Fibroblast of lung (primary cell): ENCODE measurements at regions not wholly inside any gene's neighbourhood (a gene's known extent, or its start where the extent isn't known, plus 50 kb on each side); places are given as distances from the start of the nearest gene placed in this dataset.
A peak's percentile ranks its signal among the peaks of the same experiment; 100 is the strongest.

Experiments used
- DNase-seq, 2 donors: peaks; one replicate each; pipeline versions ENCODE4 v3.0.0 to v3.0.0-alpha.2; 2010; ENCODE audit warnings: low read depth in 2 of 2
- H2AFZ ChIP-seq: 2 replicates; pipeline ENCODE4 v1.5.1; 2012; ENCODE audit warnings: low read length, control low read depth, inconsistent platforms
- H3K27ac ChIP-seq: 2 replicates; pipeline ENCODE4 v1.5.1; 2011; ENCODE audit warnings: low read length, control low read depth; ENCODE audit not compliant: insufficient read depth
- H3K27me3 ChIP-seq: 2 replicates; pipeline ENCODE4 v1.5.1; 2011; ENCODE audit warnings: mild to moderate bottlenecking, low read length; ENCODE audit not compliant: control insufficient read depth, insufficient read depth
- H3K36me3 ChIP-seq: 2 replicates; pipeline ENCODE4 v1.5.1; 2011; ENCODE audit warnings: low read length; ENCODE audit not compliant: control insufficient read depth, insufficient read depth
- H3K4me1 ChIP-seq: 2 replicates; pipeline ENCODE4 v1.5.1; 2011; ENCODE audit warnings: low read length; ENCODE audit not compliant: control insufficient read depth, insufficient read depth; ENCODE audit errors: extremely low read depth
- H3K4me2 ChIP-seq: 2 replicates; pipeline ENCODE4 v1.5.1; 2011; ENCODE audit warnings: low read length, control low read depth; ENCODE audit not compliant: insufficient read depth; ENCODE audit errors: extremely low read depth
- H3K4me3 ChIP-seq, 4 experiments: fragments of 200-600 bp in 1 of 4; sonication (generic) in 1 of 4; replicated peaks in 1 of 4; 2 replicates each; pipeline ENCODE4 v1.5.1; 2011 to 2016; ENCODE audit warnings: low read length in 4 of 4, low read depth in 3 of 4, mild to moderate bottlenecking in 3 of 4, control low read depth in 2 of 4, inconsistent platforms in 1 of 4, mixed read lengths in 1 of 4; ENCODE audit not compliant: insufficient read depth in 1 of 4; ENCODE audit errors: control extremely low read depth in 1 of 4
- H3K79me2 ChIP-seq: 2 replicates; pipeline ENCODE4 v1.5.1; 2012; ENCODE audit warnings: mild to moderate bottlenecking, low read length, inconsistent platforms; ENCODE audit not compliant: control insufficient read depth, insufficient read depth
- H3K9ac ChIP-seq: 2 replicates; pipeline ENCODE4 v1.5.1; 2011; ENCODE audit warnings: mild to moderate bottlenecking, low read length, control low read depth; ENCODE audit not compliant: insufficient read depth
- H3K9me3 ChIP-seq: 2 replicates; pipeline ENCODE4 v1.5.1; 2012; ENCODE audit warnings: low read depth, low read length; ENCODE audit not compliant: control insufficient read depth, insufficient read depth
- H4K20me1 ChIP-seq: 2 replicates; pipeline ENCODE4 v1.5.1; 2011; ENCODE audit warnings: low read length; ENCODE audit not compliant: control insufficient read depth, insufficient read depth; ENCODE audit errors: extremely low read depth
- CTCF ChIP-seq, 2 donors: IDR thresholded peaks in 1 of 2; conservative IDR thresholded peaks in 1 of 2; 1 replicate in 1 of 2; 2 replicates in 1 of 2; pipeline ENCODE4 v1.5.1; 2011 to 2012; ENCODE audit warnings: low read length in 2 of 2, control low read depth in 1 of 2, inconsistent platforms in 1 of 2, low read depth in 1 of 2, mild to moderate bottlenecking in 1 of 2
- EZH2 ChIP-seq: IDR thresholded peaks from 2 replicates; pipeline ENCODE4 v1.5.1; 2012; ENCODE audit warnings: low read length, control low read depth, mild to moderate bottlenecking; ENCODE audit errors: missing control alignments

DNA sequence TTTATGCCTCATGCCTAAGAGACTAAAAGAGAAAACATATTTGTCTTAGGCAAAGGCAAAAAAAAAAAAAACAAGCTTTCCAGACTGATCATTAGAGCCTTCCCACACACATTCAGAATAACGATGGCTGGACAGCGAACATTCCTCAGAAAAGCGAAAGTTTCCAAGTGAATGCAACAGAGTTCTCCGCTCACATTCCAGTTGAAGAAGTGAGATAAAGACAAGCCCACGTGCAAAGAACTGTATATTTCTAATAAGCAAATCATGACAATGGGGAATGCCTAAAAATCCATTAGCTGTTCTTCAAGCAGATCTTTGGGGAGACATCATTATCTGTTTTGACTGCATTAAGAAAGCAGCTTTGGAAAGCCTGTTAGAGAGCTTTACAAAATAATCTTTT lies 347.9 kb downstream of the METTL4 start:
- Histone ChIP-seq H2AFZ (no peak overlapping the region), H3K4me3 (peak overlapping the region; percentile 7 to 49 (median 38)), H3K9me3 (no peaks in the 10 kb centered on the region), H3K36me3 (no peaks in the 10 kb centered on the region), H3K79me2 (no peaks in the 10 kb centered on the region), H4K20me1 (no peaks in the 10 kb centered on the region), H3K9ac (no peak overlapping the region), H3K27me3 (no peaks in the 10 kb centered on the region), H3K27ac (no peak overlapping the region), H3K4me2 (peak overlapping the region; percentile 90), H3K4me1 (no peaks in the 10 kb centered on the region)
- TF ChIP-seq CTCF (conservative IDR thresholded peaks at IDR 0.05 in 1 of 2, IDR thresholded peaks at IDR 0.05 in 1 of 2; ENCODE audit: low read depth in 1 of 2, low read length in 2 of 2), result no peak
- no peak for TF ChIP-seq EZH2
- peak; percentile 0 to 68 for DNase-seq

DNA sequence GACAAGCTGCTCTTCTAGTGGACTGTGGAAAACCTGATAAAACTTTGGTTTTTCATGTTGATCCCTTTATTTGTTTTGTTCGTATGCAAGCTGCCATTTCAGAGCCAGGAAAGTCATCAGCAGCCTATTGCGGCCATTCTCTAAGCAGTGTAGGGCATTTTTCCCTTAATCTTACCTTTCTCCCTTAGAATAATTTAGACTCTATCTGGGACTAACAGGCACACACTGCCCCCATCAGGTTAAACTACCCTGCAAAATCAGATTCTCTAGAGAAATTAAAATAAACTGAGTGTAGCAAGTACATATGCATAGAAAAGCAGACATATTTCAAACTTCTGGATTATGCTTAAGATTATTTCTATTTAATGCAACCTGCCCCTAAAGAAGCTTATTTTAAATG lies 347.5 kb downstream of the METTL4 start:
- H4K20me1 ChIP-seq, result no peaks in the 10 kb centered on the region
- no peaks in the 10 kb centered on the region for H3K4me1 ChIP-seq
- peak overlapping the region; percentile 7 to 49 (median 38) for H3K4me3 ChIP-seq
- H3K9me3 ChIP-seq, result no peaks in the 10 kb centered on the region
- H2AFZ ChIP-seq, result no peak overlapping the region
- no peaks in the 10 kb centered on the region for H3K36me3 ChIP-seq
- no peaks in the 10 kb centered on the region for H3K79me2 ChIP-seq
- no peak overlapping the region for H3K9ac ChIP-seq
- no peaks in the 10 kb centered on the region for H3K27me3 ChIP-seq
- peak; percentile 22 to 42 for DNase-seq
- peak overlapping the region; percentile 90 for H3K4me2 ChIP-seq
- peak; percentile 34 to 63 for TF ChIP-seq CTCF (conservative IDR thresholded peaks at IDR 0.05 in 1 of 2, IDR thresholded peaks at IDR 0.05 in 1 of 2; ENCODE audit: low read depth in 1 of 2, low read length in 2 of 2)
- no peak for TF ChIP-seq EZH2
- no peak overlapping the region for H3K27ac ChIP-seq

- Histone ChIP-seq H3K27ac (no peak overlapping the region), H3K4me3 (no peak overlapping the region), H3K4me2 (no peak overlapping the region), H3K27me3 (no peaks in the 10 kb centered on the region), H3K9ac (no peak overlapping the region), H3K4me1 (peaks cover 8% of the 10 kb centered on the region), H3K36me3 (no peaks in the 10 kb centered on the region), H3K79me2 (no peaks in the 10 kb centered on the region), H2AFZ (no peak overlapping the region), H4K20me1 (no peaks in the 10 kb centered on the region), H3K9me3 (no peaks in the 10 kb centered on the region)
- peak in 1 of 2 donors; percentile 3 for DNase-seq
- TF ChIP-seq EZH2 (no peak), CTCF (conservative IDR thresholded peaks at IDR 0.05 in 1 of 2, IDR thresholded peaks at IDR 0.05 in 1 of 2; ENCODE audit: low read depth in 1 of 2, low read length in 2 of 2) (no peak)
Measured at GRCh38 chr18:2236232-2236631, 335.1 kb downstream of the METTL4 start.
